ENCODE measurements at regions not wholly inside any gene's neighbourhood (a gene's known extent, or its start where the extent isn't known, plus 50 kb on each side); places are given as distances from the start of the nearest gene placed in this dataset.

- no peak overlapping the region for H3K4me3 ChIP-seq (ENCODE audit: low read depth, low read length)
- TF ChIP-seq, protein P1, sequence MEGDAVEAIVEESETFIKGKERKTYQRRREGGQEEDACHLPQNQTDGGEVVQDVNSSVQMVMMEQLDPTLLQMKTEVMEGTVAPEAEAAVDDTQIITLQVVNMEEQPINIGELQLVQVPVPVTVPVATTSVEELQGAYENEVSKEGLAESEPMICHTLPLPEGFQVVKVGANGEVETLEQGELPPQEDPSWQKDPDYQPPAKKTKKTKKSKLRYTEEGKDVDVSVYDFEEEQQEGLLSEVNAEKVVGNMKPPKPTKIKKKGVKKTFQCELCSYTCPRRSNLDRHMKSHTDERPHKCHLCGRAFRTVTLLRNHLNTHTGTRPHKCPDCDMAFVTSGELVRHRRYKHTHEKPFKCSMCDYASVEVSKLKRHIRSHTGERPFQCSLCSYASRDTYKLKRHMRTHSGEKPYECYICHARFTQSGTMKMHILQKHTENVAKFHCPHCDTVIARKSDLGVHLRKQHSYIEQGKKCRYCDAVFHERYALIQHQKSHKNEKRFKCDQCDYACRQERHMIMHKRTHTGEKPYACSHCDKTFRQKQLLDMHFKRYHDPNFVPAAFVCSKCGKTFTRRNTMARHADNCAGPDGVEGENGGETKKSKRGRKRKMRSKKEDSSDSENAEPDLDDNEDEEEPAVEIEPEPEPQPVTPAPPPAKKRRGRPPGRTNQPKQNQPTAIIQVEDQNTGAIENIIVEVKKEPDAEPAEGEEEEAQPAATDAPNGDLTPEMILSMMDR (IDR thresholded peaks at IDR 0.05; ENCODE audit: low read depth, low read length), result no peak
- no peak for TF ChIP-seq POLR2A (IDR thresholded peaks at IDR 0.05; ENCODE audit: extremely low read depth, insufficient read length)
- TF ChIP-seq, protein P2, sequence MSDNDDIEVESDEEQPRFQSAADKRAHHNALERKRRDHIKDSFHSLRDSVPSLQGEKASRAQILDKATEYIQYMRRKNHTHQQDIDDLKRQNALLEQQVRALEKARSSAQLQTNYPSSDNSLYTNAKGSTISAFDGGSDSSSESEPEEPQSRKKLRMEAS (IDR thresholded peaks at IDR 0.05; ENCODE audit: low read depth, low read length), result no peak
- no peak for TF ChIP-seq MYC (IDR thresholded peaks at IDR 0.05; ENCODE audit: low read depth, low read length)
- no peak for DNase-seq (ENCODE audit: low read depth)
Measured at GRCh38 chr16:54542805-54543505, 256.4 kb upstream of the IRX3 start.

- no peak for TF ChIP-seq POLR2A (IDR thresholded peaks at IDR 0.05; ENCODE audit: extremely low read depth, insufficient read length)
- TF ChIP-seq, protein P1 (IDR thresholded peaks at IDR 0.05; ENCODE audit: low read depth, low read length), result no peak
- no peak for TF ChIP-seq MYC (IDR thresholded peaks at IDR 0.05; ENCODE audit: low read depth, low read length)
- TF ChIP-seq, protein P2 (IDR thresholded peaks at IDR 0.05; ENCODE audit: low read depth, low read length), result no peak
- H3K4me3 ChIP-seq (ENCODE audit: low read depth, low read length), result no peak overlapping the region
- no peak for DNase-seq (ENCODE audit: low read depth)
Measured at GRCh38 chr16:54540525-54541180, 254.1 kb upstream of the IRX3 start.

DNA sequence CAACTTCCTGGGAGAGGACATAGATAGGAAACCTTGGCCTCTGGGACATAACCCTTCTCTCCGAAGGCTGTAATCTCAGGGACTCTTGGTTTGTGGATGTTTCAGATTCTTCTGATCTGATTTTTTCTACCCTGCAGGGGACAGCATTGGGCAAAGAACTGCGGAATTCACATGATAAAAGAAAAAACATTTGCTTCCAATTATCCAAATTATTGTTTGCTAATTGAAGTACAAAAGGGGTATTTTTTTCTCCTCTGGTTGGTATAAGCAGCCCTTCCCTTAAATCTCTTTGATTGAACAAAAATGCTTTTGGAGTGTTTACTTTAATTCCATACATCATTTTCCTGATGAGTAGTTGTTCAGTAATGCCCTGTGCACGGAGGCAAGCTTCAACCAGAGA, 251.7 kb upstream of the IRX3 start:
- no peak for DNase-seq (ENCODE audit: low read depth)
- no peak overlapping the region for H3K4me3 ChIP-seq (ENCODE audit: low read depth, low read length)
- TF ChIP-seq MYC (IDR thresholded peaks at IDR 0.05; ENCODE audit: low read depth, low read length) (no peak), POLR2A (IDR thresholded peaks at IDR 0.05; ENCODE audit: extremely low read depth, insufficient read length) (no peak)
- TF ChIP-seq, protein P1 (IDR thresholded peaks at IDR 0.05; ENCODE audit: low read depth, low read length), result no peak
- TF ChIP-seq, protein P2 (IDR thresholded peaks at IDR 0.05; ENCODE audit: low read depth, low read length), result no peak

- DNase-seq (ENCODE audit: low read depth), result no peak
- no peak overlapping the region for H3K4me3 ChIP-seq (ENCODE audit: low read depth, low read length)
- TF ChIP-seq, protein P2 (IDR thresholded peaks at IDR 0.05; ENCODE audit: low read depth, low read length), result no peak
- no peak for TF ChIP-seq MYC (IDR thresholded peaks at IDR 0.05; ENCODE audit: low read depth, low read length)
- TF ChIP-seq POLR2A (IDR thresholded peaks at IDR 0.05; ENCODE audit: extremely low read depth, insufficient read length), result no peak
- TF ChIP-seq, protein P1 (IDR thresholded peaks at IDR 0.05; ENCODE audit: low read depth, low read length), result no peak
Measured at GRCh38 chr16:54533856-54534490, 247.4 kb upstream of the IRX3 start.

DNA sequence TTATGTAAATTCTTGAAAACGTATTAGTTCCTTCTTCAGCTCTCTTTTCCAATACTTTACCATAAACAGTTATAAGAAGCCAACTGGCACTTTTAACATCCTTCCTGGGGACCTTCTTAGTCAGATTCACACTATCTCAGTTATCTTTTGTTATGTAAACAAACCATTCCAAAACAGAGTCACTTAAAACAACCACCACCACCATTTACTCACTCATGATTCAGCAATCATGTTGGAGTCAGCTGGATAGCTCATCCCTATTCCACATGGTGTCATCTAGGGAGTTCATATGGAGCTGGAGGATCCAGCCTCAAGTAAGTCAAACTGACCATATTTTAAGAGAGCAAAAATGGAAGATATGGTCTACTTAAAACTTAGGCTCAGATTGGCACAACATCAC, 240.3 kb upstream of the IRX3 start:
- TF ChIP-seq, protein P2 (IDR thresholded peaks at IDR 0.05; ENCODE audit: low read depth, low read length), result no peak
- no peak overlapping the region for H3K4me3 ChIP-seq (ENCODE audit: low read depth, low read length)
- no peak for DNase-seq (ENCODE audit: low read depth)

DNA sequence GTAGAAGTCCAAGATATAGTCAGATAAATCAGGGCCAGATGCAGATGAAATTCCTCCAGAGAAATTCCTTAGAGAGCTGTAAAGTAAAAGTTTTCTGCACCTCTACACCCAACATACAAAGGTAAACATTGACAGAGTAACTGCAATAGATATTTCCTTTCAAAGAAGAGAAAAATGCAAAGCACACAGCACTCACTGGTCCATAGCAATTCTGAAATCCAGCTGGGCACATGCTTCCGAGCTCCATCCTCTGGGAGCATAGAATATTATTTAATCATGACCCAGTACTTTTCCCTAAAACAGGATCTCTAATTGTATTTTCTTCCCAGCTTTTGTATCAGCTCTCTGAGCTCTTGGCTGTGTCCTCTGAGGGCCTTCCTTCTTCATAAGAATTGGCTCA, 239.5 kb upstream of the IRX3 start:
- no peak overlapping the region for H3K4me3 ChIP-seq (ENCODE audit: low read depth, low read length)
- no peak for DNase-seq (ENCODE audit: low read depth)
- TF ChIP-seq, protein P2 (IDR thresholded peaks at IDR 0.05; ENCODE audit: low read depth, low read length), result no peak
